NT2/D1 (cell line): ENCODE measurements at regions not wholly inside any gene's neighbourhood (a gene's known extent, or its start where the extent isn't known, plus 50 kb on each side); places are given as distances from the start of the nearest gene placed in this dataset.
"Not testable (repeated sequence)": the region's sequence is repeated elsewhere in the genome, so short reads cannot be mapped to it uniquely, and the experiment has no call there.

Experiments used
- DNase-seq: peaks from one replicate; pipeline ENCODE4 v3.0.0-alpha.2; 2011; ENCODE audit warnings: low read depth, low spot score
- H3K27me3 ChIP-seq: 2 replicates; pipeline ENCODE4 v1.6.0; 2011; ENCODE audit warnings: mild to moderate bottlenecking; ENCODE audit not compliant: insufficient read length, insufficient read depth
- H3K36me3 ChIP-seq: 2 replicates; pipeline ENCODE4 v1.6.1; 2011; ENCODE audit warnings: mild to moderate bottlenecking, low read length, mixed read lengths; ENCODE audit not compliant: insufficient read depth, insufficient read length
- H3K4me1 ChIP-seq: 2 replicates; pipeline ENCODE4 v1.5.1; 2011; ENCODE audit not compliant: insufficient read depth, insufficient read length
- H3K4me3 ChIP-seq: 2 replicates; pipeline ENCODE4 v1.5.1; 2011; ENCODE audit warnings: low read depth; ENCODE audit not compliant: insufficient read length
- H3K9ac ChIP-seq: 2 replicates; pipeline ENCODE4 v1.6.0; 2011; ENCODE audit warnings: low read depth; ENCODE audit not compliant: insufficient read length
- H3K9me3 ChIP-seq: 2 replicates; pipeline ENCODE4 v1.5.1; 2011; ENCODE audit warnings: mild to moderate bottlenecking, low read length; ENCODE audit not compliant: insufficient read depth
- SUZ12 ChIP-seq: IDR thresholded peaks from 2 replicates; pipeline ENCODE4 v1.6.1; 2011; ENCODE audit not compliant: insufficient read length, insufficient read depth; ENCODE audit errors: extremely low read depth
- YY1 ChIP-seq: IDR thresholded peaks from 2 replicates; pipeline ENCODE4 v1.6.1; 2011; ENCODE audit not compliant: insufficient read length, insufficient read depth
- ZNF274 ChIP-seq: IDR thresholded peaks from 2 replicates; pipeline ENCODE4 v1.6.1; 2011; ENCODE audit warnings: mild to moderate bottlenecking, low read depth, low read length

DNA sequence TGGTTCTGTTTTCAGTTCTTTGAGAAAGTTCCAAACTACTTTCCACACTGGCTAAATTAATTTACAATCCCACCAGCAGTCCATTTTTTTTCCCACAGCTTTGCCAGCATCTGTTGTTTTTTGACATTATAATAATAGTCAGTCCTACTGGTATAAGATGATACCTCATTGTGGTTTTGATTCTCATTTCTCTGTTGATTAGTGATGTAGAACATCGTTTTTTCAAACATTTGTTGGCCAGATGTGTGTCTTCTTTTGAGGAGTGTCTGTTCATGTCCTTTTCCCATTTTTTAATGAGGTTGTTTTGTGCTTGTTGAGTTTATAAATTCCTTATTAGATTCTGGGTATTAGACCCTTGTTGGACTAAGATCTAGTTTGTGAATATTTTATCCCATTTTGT lies 376.8 kb upstream of the NT5C1B start:
- Histone ChIP-seq H3K9ac (no peak overlapping the region), H3K4me3 (no peak overlapping the region), H3K4me1 (no peaks in the 10 kb centered on the region), H3K9me3 (no peaks in the 10 kb centered on the region), H3K36me3 (no peaks in the 10 kb centered on the region), H3K27me3 (no peaks in the 10 kb centered on the region)
- TF ChIP-seq SUZ12, result no peak
- TF ChIP-seq ZNF274, result no peak
- TF ChIP-seq YY1, result no peak
- no peak for DNase-seq

DNA sequence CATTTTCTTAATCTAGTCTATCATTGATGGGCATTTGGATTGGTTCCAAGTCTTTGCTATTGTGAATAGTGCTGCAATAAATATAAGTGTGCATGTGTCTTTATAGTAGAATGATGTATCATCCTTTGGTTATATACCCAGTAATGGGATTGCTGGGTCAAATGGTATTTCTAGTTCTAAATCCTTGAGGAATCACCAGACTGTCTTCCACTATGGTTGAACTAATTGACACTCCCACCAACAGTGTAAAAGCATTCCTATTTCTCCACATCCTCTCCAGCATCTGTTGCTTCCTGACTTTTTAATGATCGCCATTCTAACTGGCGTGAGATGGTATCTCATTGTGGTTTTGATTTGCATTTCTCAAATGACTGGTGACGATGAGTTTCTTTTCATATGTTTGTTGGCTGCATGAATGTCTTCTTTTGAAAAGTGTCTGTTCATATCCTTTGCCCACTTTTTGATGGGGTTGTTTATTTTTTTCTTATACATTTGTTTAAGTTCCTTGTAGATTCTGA lies 374.4 kb upstream of the NT5C1B start:
- H3K27me3 ChIP-seq, H3K9me3 ChIP-seq, H3K9ac ChIP-seq, DNase-seq, H3K4me1 ChIP-seq, H3K36me3 ChIP-seq, H3K4me3 ChIP-seq: not testable (repeated sequence)

DNA sequence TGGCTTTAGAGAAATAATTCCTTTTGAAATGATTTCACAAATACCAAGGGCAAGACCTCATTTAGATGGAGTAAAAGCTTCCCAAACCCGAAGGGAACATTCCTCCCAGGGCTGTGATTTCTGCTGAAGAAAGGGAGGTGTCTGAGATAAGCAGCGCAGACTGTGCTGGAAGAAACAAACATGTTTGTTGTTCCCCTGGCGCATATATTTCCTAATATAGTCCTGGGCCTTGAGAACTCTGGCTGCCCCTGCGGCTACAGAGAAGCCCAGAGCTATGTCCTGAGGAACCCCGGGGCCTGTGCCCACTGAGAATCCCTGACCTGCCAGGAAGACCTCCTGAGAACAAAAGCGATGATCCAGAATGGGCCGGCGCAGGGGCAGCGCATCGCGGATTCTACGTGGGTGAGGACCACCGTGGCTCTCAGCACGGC lies 372.6 kb upstream of the NT5C1B start:
- Histone ChIP-seq H3K4me3 (no peak overlapping the region), H3K27me3 (no peaks in the 10 kb centered on the region), H3K36me3 (no peaks in the 10 kb centered on the region), H3K9ac (no peak overlapping the region), H3K4me1 (no peaks in the 10 kb centered on the region), H3K9me3 (no peaks in the 10 kb centered on the region)
- DNase-seq, result no peak
- no peak for TF ChIP-seq ZNF274
- TF ChIP-seq SUZ12, result no peak
- TF ChIP-seq YY1, result no peak

DNA sequence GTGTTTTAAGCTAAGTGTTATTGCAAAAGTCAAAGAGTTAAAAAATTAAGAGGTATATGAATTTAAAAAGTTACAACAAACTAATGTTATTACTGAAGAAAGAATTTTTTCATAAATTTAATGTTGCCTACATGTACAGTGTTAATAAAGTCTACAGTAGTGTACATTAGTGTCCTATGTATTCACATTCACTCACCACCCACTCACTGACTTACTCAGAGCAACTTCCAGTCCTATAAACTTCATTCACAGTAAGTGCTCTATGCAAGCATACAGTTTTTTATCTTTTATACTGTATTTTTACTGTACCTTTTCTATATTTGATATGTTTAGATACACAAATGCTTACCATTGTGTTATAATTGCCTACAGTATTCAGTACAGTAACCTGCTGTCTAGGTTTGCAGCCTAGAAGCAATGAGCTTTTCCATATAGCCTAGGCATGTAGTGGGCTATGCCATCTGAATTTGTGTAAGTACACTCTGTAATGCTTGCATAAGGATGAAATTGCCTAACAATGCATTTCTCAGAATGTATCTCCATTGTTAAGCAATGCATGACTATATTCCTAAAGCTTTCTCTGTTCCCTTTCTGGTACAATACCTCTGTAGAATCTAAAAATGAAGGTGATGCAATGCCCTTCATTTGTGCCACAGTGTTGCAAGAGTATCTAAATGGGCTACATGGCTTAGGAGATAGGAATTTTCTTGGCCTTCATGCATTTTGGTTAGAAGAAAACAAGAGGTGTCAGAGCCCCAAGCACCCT lies 370.8 kb upstream of the NT5C1B start:
- H3K4me3 ChIP-seq, result no peak overlapping the region
- no peaks in the 10 kb centered on the region for H3K36me3 ChIP-seq
- H3K27me3 ChIP-seq, result no peaks in the 10 kb centered on the region
- DNase-seq, result no peak
- no peak overlapping the region for H3K9ac ChIP-seq
- no peak for TF ChIP-seq ZNF274
- no peak for TF ChIP-seq SUZ12
- no peak for TF ChIP-seq YY1
- H3K4me1 ChIP-seq, result no peaks in the 10 kb centered on the region
- no peaks in the 10 kb centered on the region for H3K9me3 ChIP-seq

DNA sequence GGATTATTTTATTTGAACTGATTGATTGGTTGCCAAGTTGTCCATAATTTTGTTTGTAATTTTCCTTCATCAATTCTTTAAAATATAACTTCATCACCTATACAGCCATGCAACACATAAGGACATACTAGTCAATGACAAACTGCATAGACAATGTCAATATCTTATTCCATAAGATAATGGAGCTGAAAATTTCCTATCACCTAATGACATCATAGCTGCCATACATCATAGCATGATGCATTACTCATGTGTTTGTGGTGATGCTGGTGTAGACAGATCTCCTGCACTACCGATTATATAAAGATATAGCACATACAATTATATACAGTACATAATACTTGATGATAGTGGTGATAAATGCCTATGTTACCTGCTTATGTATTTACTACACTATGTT lies 369.8 kb upstream of the NT5C1B start:
- DNase-seq, result no peak
- Histone ChIP-seq H3K9me3 (no peaks in the 10 kb centered on the region), H3K4me3 (no peak overlapping the region), H3K27me3 (no peaks in the 10 kb centered on the region), H3K4me1 (no peaks in the 10 kb centered on the region), H3K36me3 (no peaks in the 10 kb centered on the region), H3K9ac (no peak overlapping the region)
- no peak for TF ChIP-seq SUZ12
- no peak for TF ChIP-seq YY1
- no peak for TF ChIP-seq ZNF274

DNA sequence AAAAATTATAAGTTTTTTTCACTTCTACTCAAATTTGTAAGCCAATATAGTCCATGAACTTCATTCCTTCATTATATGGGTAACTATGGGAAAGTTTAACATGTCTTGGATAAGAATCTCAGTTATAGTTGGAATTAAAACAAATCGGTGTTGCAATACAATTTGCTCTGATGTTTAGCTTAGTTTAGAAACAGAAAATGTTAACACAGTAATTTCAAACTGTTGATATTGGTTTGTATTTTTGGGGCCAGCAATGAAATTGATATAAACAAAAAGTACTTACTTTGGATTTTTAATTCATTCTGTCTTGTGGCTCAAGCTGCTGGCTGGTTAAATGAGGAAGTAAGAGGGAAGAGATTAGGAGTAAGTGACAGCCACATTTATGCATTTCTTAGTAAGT lies 368.5 kb upstream of the NT5C1B start:
- DNase-seq, result no peak
- no peak for TF ChIP-seq ZNF274
- no peak for TF ChIP-seq SUZ12
- no peak for TF ChIP-seq YY1
- Histone ChIP-seq H3K9ac (no peak overlapping the region), H3K4me1 (no peaks in the 10 kb centered on the region), H3K9me3 (no peaks in the 10 kb centered on the region), H3K36me3 (no peaks in the 10 kb centered on the region), H3K4me3 (no peak overlapping the region), H3K27me3 (no peaks in the 10 kb centered on the region)

DNA sequence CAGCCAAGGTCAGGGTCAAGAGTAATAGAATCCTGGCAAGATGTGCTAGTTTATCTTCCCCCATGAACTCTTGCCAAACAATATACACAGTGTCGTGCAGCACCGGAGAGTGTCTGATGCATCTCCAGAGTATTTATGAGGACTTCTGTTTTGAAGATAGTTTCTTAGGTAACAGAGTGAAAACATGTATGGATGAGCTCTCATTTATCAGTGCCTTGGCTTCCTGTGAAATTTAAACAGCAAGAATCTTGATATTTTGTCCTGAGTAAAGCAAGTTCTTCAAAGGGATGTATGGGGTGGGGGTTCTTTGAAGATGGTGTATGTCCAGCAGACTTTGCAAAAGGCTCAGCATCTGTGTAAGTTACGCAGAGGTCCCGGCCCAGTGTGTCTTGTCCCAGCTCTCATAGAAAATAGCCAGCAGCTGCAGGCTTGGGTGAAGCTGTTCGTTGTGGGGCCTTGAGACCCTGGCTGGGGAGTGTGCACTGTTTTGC lies 361.0 kb upstream of the NT5C1B start:
- H3K9me3 ChIP-seq, result no peaks in the 10 kb centered on the region
- H3K27me3 ChIP-seq, result no peaks in the 10 kb centered on the region
- TF ChIP-seq ZNF274, result no peak
- TF ChIP-seq SUZ12, result no peak
- no peak for TF ChIP-seq YY1
- H3K4me1 ChIP-seq, result no peaks in the 10 kb centered on the region
- no peak overlapping the region for H3K4me3 ChIP-seq
- H3K9ac ChIP-seq, result no peak overlapping the region
- DNase-seq, result no peak
- no peaks in the 10 kb centered on the region for H3K36me3 ChIP-seq

DNA sequence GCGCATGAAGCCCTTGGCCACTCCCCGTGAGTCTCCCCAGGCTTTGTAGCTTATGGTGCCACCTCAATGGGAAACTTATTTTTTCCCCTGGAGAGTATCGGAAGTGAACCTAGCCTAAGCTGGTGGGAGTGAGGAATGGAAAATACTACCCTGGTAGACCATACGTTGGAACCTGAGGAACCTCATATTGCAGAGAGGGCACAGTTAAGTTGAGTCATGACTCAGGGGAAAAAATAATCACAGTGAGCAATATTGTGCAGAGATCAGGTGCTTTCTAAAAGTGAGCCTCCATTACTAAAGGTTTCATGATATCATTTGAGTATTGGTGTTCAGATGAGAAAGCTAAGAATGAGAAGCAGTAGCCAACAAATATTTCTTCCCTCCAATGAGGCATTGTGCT lies 360.5 kb upstream of the NT5C1B start:
- no peak overlapping the region for H3K9ac ChIP-seq
- no peaks in the 10 kb centered on the region for H3K4me1 ChIP-seq
- no peak for DNase-seq
- TF ChIP-seq ZNF274 (no peak), SUZ12 (no peak), YY1 (no peak)
- H3K4me3 ChIP-seq, result no peak overlapping the region
- no peaks in the 10 kb centered on the region for H3K36me3 ChIP-seq
- H3K27me3 ChIP-seq, result no peaks in the 10 kb centered on the region
- no peaks in the 10 kb centered on the region for H3K9me3 ChIP-seq
